Activated CD8-positive, alpha-beta T cell treated with anti-CD3 and anti-CD28 coated beads for 36 hours (primary cell): ENCODE measurements at regions not wholly inside any gene's neighbourhood (a gene's known extent, or its start where the extent isn't known, plus 50 kb on each side); places are given as distances from the start of the nearest gene placed in this dataset.

Experiments used
- ATAC-seq: fragments of 200-7000 bp; cut with Tn5 transposase; one replicate; pipeline ENCODE4 v1.10.0; 2021; ENCODE audit warnings: mild to moderate bottlenecking, moderate library complexity
- CTCF ChIA-PET: fragments of 350-600 bp; sonication (Branson Sonifier 250); formaldehyde crosslinking; loops from one replicate; lab custom pipeline; 2021; ENCODE audit warnings: antibody characterized with exemption; lab: Charles Lee
- POLR2A ChIA-PET: fragments of 350-600 bp; sonication (Branson Sonifier 250); formaldehyde crosslinking; loops from one replicate; lab custom pipeline; 2021; ENCODE audit warnings: antibody characterized with exemption; lab: Charles Lee
- DNase-seq: peaks from one replicate; pipeline ENCODE4 v3.0.0-alpha.2; 2020
- H3K27ac Mint-ChIP-seq: one replicate; pipeline ENCODE4 v1.8.0; 2021; ENCODE audit warnings: mild to moderate bottlenecking, mixed read lengths
- H3K27me3 Mint-ChIP-seq: one replicate; pipeline ENCODE4 v1.8.0; 2021; ENCODE audit warnings: mixed read lengths
- H3K36me3 Mint-ChIP-seq: one replicate; pipeline ENCODE4 v1.8.0; 2021; ENCODE audit warnings: low read depth, mixed read lengths
- H3K4me1 Mint-ChIP-seq: one replicate; pipeline ENCODE4 v1.8.0; 2021; ENCODE audit warnings: low read depth, mixed read lengths
- H3K4me3 Mint-ChIP-seq: one replicate; pipeline ENCODE4 v1.8.0; 2021; ENCODE audit warnings: mild to moderate bottlenecking, moderate library complexity, mixed read lengths
- H3K9me3 Mint-ChIP-seq: one replicate; pipeline ENCODE4 v1.8.0; 2021; ENCODE audit warnings: mixed read lengths
- intact Hi-C: fragments of 100-400 bp; cut with micrococcal nuclease; formaldehyde crosslinking; loops from one replicate; pipeline ENCODE4 v1.10.0; 2022
- TF ChIP-seq, protein P1 (sequence below): fragments of 200-600 bp; IDR thresholded peaks from one replicate; pipeline ENCODE4 v1.8.0; 2022; ENCODE audit warnings: antibody characterized with exemption, mild to moderate bottlenecking

GRCh38 chr2:4675295-4675694 is 971.9 kb downstream of the DCDC2C start:
- ChIA-PET POLR2A (no interaction called here), CTCF (no interaction called here)
- no peaks in the 10 kb centered on the region for H3K4me1 Mint-ChIP-seq
- no peak overlapping the region for H3K27ac Mint-ChIP-seq
- TF ChIP-seq, protein P1, sequence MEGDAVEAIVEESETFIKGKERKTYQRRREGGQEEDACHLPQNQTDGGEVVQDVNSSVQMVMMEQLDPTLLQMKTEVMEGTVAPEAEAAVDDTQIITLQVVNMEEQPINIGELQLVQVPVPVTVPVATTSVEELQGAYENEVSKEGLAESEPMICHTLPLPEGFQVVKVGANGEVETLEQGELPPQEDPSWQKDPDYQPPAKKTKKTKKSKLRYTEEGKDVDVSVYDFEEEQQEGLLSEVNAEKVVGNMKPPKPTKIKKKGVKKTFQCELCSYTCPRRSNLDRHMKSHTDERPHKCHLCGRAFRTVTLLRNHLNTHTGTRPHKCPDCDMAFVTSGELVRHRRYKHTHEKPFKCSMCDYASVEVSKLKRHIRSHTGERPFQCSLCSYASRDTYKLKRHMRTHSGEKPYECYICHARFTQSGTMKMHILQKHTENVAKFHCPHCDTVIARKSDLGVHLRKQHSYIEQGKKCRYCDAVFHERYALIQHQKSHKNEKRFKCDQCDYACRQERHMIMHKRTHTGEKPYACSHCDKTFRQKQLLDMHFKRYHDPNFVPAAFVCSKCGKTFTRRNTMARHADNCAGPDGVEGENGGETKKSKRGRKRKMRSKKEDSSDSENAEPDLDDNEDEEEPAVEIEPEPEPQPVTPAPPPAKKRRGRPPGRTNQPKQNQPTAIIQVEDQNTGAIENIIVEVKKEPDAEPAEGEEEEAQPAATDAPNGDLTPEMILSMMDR, result no peak
- H3K9me3 Mint-ChIP-seq, result peaks cover 13% of the 10 kb centered on the region
- no peak overlapping the region for H3K4me3 Mint-ChIP-seq
- DNase-seq, result no peak
- intact Hi-C loops, result no loop called here
- no peaks in the 10 kb centered on the region for H3K36me3 Mint-ChIP-seq
- no peak for ATAC-seq
- no peaks in the 10 kb centered on the region for H3K27me3 Mint-ChIP-seq

- no peaks in the 10 kb centered on the region for H3K36me3 Mint-ChIP-seq
- no peaks in the 10 kb centered on the region for H3K27me3 Mint-ChIP-seq
- DNase-seq (no peak), ATAC-seq (no peak)
- ChIA-PET CTCF (no interaction called here), POLR2A (no interaction called here)
- TF ChIP-seq, protein P1, result no peak
- H3K9me3 Mint-ChIP-seq, result peaks cover 6% of the 10 kb centered on the region
- H3K4me3 Mint-ChIP-seq, result no peak overlapping the region
- H3K27ac Mint-ChIP-seq, result no peak overlapping the region
- no peaks in the 10 kb centered on the region for H3K4me1 Mint-ChIP-seq
- intact Hi-C loops, result no loop called here
Measured at GRCh38 chr2:4678927-4679326, 975.6 kb downstream of the DCDC2C start.

DNA sequence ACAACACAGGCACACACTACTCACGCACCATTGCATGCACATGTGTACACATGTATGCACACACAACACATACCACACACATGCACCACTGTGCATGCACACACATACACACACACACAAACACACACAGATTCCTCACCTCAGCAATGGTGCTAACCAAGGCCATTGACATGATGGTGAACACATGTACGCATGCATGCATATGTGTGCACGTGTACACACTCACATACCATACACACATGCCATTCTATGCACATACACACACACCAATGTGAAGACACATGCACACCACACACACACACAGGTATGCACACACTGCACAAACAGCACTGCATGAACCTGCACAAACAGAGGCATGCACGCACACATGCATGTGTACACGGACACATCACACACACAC is 976.0 kb downstream of the DCDC2C start:
- Mint-ChIP-seq H3K36me3 (no peaks in the 10 kb centered on the region), H3K27ac (no peak overlapping the region), H3K4me3 (no peak overlapping the region), H3K4me1 (no peaks in the 10 kb centered on the region), H3K27me3 (no peaks in the 10 kb centered on the region), H3K9me3 (peaks cover 6% of the 10 kb centered on the region)
- TF ChIP-seq, protein P1, result no peak
- POLR2A ChIA-PET, result no interaction called here
- ATAC-seq, result no peak
- no peak for DNase-seq
- CTCF ChIA-PET, result no interaction called here
- intact Hi-C loops, result no loop called here

GRCh38 chr2:4684921-4685320 is 981.5 kb downstream of the DCDC2C start:
- Mint-ChIP-seq H3K9me3 (peaks cover 7% of the 10 kb centered on the region), H3K27me3 (no peaks in the 10 kb centered on the region), H3K27ac (no peak overlapping the region), H3K36me3 (no peaks in the 10 kb centered on the region), H3K4me1 (no peaks in the 10 kb centered on the region), H3K4me3 (no peak overlapping the region)
- DNase-seq (no peak), ATAC-seq (no peak)
- TF ChIP-seq, protein P1, result no peak
- intact Hi-C loops, result no loop called here
- POLR2A ChIA-PET, result no interaction called here
- CTCF ChIA-PET, result no interaction called here

DNA sequence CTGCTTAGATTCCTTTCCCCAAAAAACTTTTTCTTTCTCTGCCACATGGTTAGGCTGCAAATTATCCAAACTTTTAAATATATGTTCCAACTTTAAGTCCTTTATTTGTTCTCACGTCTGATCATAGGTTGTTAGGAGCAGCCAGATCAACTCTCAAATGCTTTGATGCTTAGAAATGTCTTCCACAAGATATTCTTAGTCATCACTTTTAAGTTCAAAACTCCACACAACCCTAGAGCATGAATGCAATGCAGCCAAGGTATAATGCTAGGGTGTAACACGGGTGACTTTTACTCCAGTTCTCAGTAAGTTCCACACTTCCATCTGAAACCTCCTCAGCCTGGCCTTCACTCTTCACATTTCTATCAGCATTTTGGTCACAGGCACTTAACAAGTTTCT is 987.5 kb downstream of the DCDC2C start:
- H3K27ac Mint-ChIP-seq, result no peak overlapping the region
- ChIA-PET POLR2A (no interaction called here), CTCF (no interaction called here)
- H3K27me3 Mint-ChIP-seq, result no peaks in the 10 kb centered on the region
- H3K4me3 Mint-ChIP-seq, result no peak overlapping the region
- no peak for ATAC-seq
- H3K36me3 Mint-ChIP-seq, result no peaks in the 10 kb centered on the region
- TF ChIP-seq, protein P1, result no peak
- DNase-seq, result no peak
- peaks cover 16% of the 10 kb centered on the region for H3K9me3 Mint-ChIP-seq
- intact Hi-C loops, result no loop called here
- H3K4me1 Mint-ChIP-seq, result no peaks in the 10 kb centered on the region
